NCI-H1694 (cell line): ENCODE measurements at regions not wholly inside any gene's neighbourhood (a gene's known extent, or its start where the extent isn't known, plus 50 kb on each side); places are given as distances from the start of the nearest gene placed in this dataset.
"Not testable (repeated sequence)": the region's sequence is repeated elsewhere in the genome, so short reads cannot be mapped to it uniquely, and the experiment has no call there.

Experiments
- DNase-seq: peaks from one replicate; lab custom pipeline; 2025; lab: John Stamatoyannopoulos, UW

- DNase-seq, result no peak
Observed at GRCh38 chr6:81120280-81120679, 632.2 kb downstream of the TENT5A start.

- DNase-seq, result no peak
Observed at GRCh38 chr6:81105998-81106397, 646.5 kb downstream of the TENT5A start.

DNA sequence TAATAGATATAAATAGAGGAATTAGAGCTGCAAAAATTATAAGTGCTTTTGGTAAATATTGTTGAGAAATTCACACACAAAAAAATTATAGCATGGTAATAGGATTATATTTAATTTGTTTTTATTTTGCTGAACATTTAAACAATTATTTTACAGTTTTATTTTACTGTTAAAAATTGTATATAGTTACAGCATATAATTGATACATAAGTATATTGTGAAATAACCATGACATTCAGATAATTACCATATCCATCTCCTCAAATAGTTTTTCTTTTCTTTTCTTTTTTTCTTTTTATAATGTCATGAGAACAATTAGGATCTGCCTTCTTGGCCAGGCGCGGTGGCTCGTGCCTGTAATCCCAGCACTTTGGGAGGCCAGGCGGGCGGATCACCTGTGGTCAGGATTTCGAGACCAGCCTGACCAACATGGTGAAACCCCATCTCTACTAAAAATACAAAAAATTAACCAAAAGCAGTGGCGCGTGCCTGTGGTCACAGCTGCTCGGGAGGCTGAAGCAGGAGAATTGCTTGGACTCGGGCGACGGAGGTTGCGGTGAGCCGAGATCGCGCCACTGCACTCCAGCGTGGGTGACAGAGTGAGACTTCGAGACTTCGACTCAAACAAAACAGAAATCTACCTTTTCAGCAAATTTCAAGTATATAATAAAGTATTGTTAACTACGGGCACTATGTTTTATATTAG lies 654.2 kb downstream of the TENT5A start:
- DNase-seq, result no peak

GRCh38 chr6:81096464-81096863 lies 656.0 kb downstream of the TENT5A start:
- not testable (repeated sequence) for DNase-seq

GRCh38 chr6:81093051-81093450 lies 659.4 kb downstream of the TENT5A start:
- DNase-seq, result no peak

GRCh38 chr6:81088145-81088544 lies 664.3 kb downstream of the TENT5A start:
- DNase-seq, result no peak

- no peak for DNase-seq
Observed at GRCh38 chr6:81086991-81087390, 665.5 kb downstream of the TENT5A start.

GRCh38 chr6:81085431-81085790 lies 667.1 kb downstream of the TENT5A start:
- DNase-seq, result no peak

DNA sequence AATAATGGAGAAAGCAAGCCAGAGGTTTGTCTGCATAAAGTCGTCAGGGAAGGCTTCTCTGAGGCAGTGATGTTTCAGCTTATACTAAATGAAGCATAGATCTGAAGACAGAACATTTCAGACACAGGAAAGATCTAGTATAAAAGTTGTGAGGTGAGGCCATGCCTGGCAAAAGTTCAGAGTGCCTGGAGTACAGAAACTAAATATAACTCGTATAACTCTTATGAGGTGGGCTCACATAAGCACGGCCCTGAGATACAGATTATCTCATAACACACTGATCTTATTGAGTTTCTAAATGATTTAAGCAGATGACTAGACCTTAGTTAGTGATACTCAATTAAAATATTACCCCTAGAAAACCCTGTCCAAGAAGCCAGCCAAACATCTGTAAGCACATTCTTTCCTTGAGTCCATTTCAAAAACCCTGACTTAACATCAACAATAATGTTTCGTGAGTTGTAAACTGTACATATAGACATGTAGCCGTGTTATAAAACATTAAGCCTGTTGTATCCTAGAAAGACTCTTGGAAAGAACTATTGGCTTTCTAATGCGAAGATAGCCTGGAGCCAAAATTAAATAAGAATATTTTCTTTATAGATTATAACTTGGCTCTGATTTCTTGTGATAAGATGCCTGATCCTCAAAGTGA lies 667.6 kb downstream of the TENT5A start:
- DNase-seq, result no peak

DNA sequence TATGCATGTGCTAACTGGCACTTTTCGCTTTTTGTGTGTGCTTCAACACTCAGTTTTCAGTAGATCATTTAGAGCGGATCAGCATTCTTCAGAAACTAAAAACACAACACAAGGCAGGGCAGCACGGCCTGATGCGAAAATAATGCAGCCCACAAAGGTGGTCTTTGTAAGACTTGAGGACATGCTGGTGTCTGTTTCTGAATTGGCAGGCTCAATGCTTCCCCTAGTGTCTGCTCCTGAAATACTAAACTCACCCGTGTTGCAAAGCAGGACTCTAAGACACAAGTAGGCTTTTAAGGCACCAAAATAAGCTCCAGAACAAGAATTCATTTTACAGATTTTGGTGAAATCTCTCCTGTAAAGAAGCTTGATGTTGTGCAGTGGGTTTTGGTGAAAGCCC lies 676.5 kb downstream of the TENT5A start:
- no peak for DNase-seq

DNA sequence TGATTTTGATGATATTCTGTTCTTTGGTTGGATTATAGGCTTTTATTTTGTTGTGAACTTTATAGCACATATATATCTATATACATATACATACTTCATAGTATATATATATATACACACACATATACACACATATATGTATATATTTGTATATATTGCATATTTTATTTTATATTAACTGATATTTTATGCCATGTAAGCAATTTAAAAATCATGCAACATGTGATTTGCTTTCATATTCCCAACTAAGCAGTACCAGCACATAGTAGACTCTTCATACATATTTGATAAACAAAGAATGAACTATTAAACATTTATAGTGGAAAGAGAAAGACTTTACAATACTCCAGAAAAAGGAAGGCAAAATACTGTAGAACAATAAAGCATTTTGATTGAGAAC lies 679.2 kb downstream of the TENT5A start:
- DNase-seq, result no peak

DNA sequence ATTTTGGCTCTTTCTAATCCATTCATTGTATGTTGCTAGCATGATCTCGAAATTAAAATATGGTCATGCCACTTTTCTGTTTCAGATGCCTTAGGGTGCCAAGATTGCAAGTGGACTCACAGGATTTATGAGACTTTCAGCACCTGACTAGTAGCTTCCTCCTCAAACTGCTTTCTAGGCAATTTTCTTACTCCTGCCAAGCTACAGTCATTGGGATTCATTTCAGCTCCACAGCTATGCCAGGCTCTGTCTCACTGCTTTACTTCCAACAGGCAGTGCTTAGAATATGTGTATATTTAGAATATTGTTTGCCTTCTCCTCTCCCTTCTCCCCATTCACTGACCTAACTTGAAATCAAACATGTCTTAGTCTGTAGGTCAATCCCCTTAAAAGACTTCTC lies 681.4 kb downstream of the TENT5A start:
- DNase-seq, result no peak

GRCh38 chr6:81067057-81067456 lies 685.4 kb downstream of the TENT5A start:
- no peak for DNase-seq

DNA sequence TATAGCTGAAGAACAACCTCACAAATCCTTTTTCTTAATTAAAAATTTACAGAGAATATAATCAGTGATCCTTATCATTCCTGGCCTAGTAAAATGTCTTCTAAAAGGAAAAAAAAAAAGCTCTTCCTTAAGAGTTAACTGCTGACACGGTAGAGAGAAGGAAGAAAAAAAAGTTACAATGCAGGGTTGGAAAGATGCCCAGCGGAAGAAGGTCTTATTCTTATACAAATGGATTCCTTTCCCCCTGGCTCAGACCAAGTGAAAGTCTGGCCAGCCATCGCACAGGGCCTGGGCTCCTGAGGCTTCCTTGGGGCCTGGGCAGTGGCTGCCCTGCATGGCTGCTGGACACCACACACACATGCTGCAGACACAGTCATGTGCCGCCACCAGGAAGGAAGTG lies 688.6 kb downstream of the TENT5A start:
- no peak for DNase-seq

- no peak for DNase-seq
Observed at GRCh38 chr6:81054036-81054435, 698.4 kb downstream of the TENT5A start.

DNA sequence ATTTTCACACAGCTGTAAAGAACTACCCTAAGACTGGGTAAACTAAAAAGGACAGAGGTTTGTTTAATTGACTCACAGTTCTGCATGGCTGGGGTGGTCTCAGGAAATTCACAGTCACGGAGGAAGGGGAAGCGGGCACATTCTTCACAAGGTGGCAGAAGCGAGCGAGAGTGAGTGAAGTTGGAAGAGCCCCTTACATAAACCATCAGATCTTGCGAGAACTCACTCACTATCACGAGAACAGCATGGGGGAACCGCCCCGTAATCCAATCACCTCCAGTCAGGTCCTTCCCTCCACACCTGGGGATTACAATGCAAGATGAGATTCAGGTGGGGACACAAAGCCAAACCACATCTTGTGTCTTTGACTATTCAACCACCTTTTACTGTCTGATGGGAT lies 700.5 kb downstream of the TENT5A start:
- no peak for DNase-seq

- no peak for DNase-seq
Observed at GRCh38 chr6:81049425-81050042, 702.9 kb downstream of the TENT5A start.

DNA sequence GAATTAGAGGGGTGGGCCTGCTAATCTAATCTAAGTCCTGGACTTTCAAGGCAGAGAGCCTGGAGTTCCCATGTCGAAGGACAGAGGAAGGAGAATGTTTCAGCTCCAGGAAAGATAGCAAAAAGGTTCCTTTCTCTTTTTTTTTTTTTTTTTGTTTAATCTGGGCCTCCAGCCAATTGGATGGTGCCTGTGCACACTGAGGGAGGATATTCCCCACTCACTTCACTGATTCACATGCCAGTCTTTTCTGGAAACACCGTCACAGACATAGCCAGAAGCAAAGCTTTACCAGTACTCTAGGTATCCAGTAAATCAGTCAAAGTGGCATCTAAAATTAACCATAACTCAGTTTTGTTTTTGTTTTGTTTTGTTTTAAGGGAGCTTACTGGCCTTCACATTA lies 721.1 kb downstream of the TENT5A start:
- DNase-seq, result no peak

DNA sequence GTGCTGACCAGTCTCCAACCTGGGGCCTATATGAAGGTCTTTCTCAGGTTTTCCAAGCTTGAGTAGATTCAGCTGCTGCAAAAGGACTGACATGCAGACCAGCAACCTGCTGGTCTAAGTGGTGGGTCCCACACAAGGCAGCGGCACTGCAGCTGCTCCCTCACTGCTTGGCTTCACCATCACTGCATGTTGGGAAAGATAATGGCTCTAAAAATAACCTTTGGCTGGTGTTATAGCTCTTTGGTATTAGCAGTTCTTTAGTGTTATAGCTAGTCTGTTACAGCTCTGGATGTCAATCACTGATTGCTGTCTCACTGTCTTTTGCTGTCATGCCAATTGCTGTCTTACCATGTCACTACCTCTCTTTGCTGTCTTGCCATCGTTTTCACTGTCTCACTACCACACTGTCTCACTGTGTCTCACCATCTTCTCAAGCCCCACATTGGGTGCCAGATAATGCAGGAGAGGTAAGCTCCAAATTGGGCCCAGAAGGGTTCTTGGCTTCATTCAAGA lies 726.4 kb downstream of the TENT5A start:
- no peak for DNase-seq

GRCh38 chr6:81023709-81024108 lies 728.8 kb downstream of the TENT5A start:
- DNase-seq, result no peak

DNA sequence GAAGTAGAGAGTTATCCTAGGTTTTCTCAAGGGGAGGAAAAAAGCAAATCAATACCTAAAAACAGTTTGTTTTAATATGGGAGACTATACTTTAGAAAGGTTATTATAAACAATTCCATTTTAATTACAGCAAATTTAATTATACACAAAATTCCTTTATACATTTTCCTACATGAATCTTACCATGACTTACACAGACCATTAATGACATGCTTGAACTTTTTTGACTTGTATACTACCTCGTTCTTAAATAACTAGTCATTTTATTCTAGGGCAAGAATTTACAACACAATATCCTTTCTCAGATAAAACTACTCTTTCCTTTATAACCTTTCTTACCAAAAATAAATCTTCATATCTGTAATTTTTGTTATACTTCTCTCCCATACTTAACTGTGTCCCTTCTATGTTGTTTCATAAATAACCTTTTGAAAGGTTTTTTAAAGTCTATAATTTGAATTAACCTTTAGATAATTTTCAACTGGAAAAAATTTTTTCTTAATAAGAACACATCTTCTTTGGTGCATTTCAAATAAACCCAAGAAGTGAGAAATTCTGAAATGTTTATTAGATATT lies 729.4 kb downstream of the TENT5A start:
- DNase-seq, result no peak

DNA sequence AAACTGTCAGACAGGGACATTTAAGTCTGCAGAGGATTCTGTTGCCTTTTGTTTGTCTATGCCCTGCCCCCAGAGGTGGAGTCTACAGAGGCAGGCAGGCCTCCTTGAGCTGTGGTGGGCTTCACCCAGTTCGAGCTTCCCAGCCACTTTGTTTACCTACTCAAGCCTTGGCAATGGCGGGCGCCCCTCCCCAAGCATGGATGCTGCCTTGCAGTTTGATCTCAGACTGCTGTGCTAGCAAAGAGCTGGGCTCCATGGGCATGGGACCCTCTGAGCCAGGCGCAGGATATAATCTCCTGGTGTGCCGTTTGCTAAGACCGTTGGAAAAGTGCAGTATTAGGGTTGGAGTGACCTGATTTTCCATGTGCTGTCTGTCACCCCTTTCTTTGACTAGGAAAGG lies 734.9 kb downstream of the TENT5A start:
- DNase-seq, result not testable (repeated sequence)

DNA sequence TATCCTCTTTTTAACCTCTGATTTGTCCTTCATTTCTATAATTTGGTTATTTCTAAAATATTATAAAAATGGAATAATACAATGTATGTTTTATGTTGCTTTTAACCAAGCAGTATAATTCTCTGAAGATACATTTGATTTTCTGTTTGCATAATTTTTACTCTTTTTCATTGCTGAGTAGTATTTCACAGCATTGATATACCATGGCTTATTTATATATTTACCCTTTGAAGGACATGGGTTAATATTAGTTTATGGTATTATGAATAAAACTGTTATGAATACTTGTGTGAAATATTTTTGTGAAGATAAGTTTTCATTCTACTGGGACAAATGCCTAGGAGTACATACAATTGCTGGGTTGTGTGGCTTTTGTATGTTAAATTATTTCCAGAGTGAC lies 748.6 kb downstream of the TENT5A start:
- no peak for DNase-seq
